ENCODE measurements at regions not wholly inside any gene's neighbourhood (a gene's known extent, or its start where the extent isn't known, plus 50 kb on each side); places are given as distances from the start of the nearest gene placed in this dataset.
A peak's percentile ranks its signal among the peaks of the same experiment; 100 is the strongest.

- Histone ChIP-seq H3K36me3 (ENCODE audit: control insufficient read depth in 4 of 4, insufficient read depth in 4 of 4, low read length in 4 of 4) (no peaks in the 10 kb centered on the region), H3K4me1 (ENCODE audit: control insufficient read depth in 5 of 5, insufficient read depth in 5 of 5, low read length in 5 of 5) (peaks cover 0 to 5% (median 0%) of the 10 kb centered on the region in 5 donors), H3K9me3 (ENCODE audit: control insufficient read depth in 4 of 4, insufficient read depth in 3 of 4, low read length in 3 of 4) (no peaks in the 10 kb centered on the region), H3K9ac (ENCODE audit: insufficient read depth in 1 of 2, low read length in 2 of 2) (no peak overlapping the region), H3K27ac (ENCODE audit: low read depth in 1 of 2, low read length in 1 of 2) (no peak overlapping the region), H3K27me3 (ENCODE audit: control insufficient read depth in 3 of 3, insufficient read depth in 3 of 3, low read length in 2 of 3) (no peaks in the 10 kb centered on the region), H3K4me3 (no peak overlapping the region)
- ATAC-seq (ENCODE audit: insufficient read depth, low FRiP score) (no peak), DNase-seq (peak in 2 of 3 donors; percentile 69 to 76)
- TF ChIP-seq, protein P1, sequence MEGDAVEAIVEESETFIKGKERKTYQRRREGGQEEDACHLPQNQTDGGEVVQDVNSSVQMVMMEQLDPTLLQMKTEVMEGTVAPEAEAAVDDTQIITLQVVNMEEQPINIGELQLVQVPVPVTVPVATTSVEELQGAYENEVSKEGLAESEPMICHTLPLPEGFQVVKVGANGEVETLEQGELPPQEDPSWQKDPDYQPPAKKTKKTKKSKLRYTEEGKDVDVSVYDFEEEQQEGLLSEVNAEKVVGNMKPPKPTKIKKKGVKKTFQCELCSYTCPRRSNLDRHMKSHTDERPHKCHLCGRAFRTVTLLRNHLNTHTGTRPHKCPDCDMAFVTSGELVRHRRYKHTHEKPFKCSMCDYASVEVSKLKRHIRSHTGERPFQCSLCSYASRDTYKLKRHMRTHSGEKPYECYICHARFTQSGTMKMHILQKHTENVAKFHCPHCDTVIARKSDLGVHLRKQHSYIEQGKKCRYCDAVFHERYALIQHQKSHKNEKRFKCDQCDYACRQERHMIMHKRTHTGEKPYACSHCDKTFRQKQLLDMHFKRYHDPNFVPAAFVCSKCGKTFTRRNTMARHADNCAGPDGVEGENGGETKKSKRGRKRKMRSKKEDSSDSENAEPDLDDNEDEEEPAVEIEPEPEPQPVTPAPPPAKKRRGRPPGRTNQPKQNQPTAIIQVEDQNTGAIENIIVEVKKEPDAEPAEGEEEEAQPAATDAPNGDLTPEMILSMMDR (IDR thresholded peaks at IDR 0.05; ENCODE audit: control extremely low read depth, extremely low read depth), result no peak
- 88 to 91% methylated on average over 1 of the region's 1 CpG for WGBS, 2 donors
Measured at GRCh38 chr6:22808466-22808865, 239.1 kb downstream of the HDGFL1 start.

DNA sequence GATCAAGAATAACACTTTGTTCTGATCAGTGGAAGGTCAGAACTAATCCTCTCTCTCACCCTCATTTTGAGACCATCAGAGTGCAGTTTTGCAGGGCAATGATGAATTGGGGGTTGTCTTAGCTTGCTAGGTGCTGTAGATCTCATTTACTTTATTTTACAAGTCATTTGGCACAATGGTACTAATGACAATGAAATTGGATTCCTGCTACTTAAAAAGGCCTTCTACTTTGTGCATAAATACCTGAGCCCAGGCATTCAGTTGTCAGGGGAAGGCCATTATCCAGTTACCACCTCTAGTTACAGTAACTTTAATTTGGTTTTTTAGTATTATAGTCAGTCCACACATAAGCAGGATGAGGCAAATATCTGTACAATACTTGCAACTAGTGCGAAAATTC is 240.0 kb downstream of the HDGFL1 start:
- TF ChIP-seq, protein P1 (IDR thresholded peaks at IDR 0.05; ENCODE audit: control extremely low read depth, extremely low read depth), result no peak
- 89 to 95% methylated on average over 1 of the region's 1 CpG for WGBS, 2 donors
- no peaks in the 10 kb centered on the region for H3K36me3 ChIP-seq (ENCODE audit: control insufficient read depth in 4 of 4, insufficient read depth in 4 of 4, low read length in 4 of 4)

DNA sequence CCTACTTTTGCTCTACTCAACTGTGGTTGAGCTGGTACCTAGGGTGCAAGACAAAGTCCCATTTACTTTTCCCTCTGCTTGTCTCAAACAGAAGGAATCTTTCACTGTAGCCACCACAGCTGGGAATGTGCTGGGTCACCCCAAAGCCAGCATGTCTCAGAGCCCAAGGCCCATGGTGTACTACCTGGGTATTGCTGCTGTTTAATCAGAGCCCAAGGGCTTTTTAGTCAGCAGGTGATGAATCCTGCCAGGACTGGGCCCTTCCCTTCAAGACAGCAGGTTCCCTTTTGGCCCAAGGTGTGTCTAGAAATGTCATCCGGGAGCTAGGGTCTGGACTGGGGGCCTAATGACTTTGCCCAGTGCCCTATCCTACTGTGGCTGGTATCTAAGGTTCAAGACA is 249.8 kb downstream of the HDGFL1 start:
- 95 to 97% methylated on average over 1 of the region's 1 CpG for WGBS, 2 donors
- Histone ChIP-seq H3K9me3 (ENCODE audit: control insufficient read depth in 4 of 4, insufficient read depth in 3 of 4, low read length in 3 of 4) (peaks cover 0 to 3% (median 0%) of the 10 kb centered on the region in 4 donors), H3K9ac (ENCODE audit: insufficient read depth in 1 of 2, low read length in 2 of 2) (no peak overlapping the region), H3K4me3 (no peak overlapping the region), H3K27me3 (ENCODE audit: control insufficient read depth in 3 of 3, insufficient read depth in 3 of 3, low read length in 2 of 3) (no peaks in the 10 kb centered on the region), H3K4me1 (ENCODE audit: control insufficient read depth in 5 of 5, insufficient read depth in 5 of 5, low read length in 5 of 5) (no peaks in the 10 kb centered on the region), H3K36me3 (ENCODE audit: control insufficient read depth in 4 of 4, insufficient read depth in 4 of 4, low read length in 4 of 4) (no peaks in the 10 kb centered on the region), H3K27ac (ENCODE audit: low read depth in 1 of 2, low read length in 1 of 2) (no peak overlapping the region)
- ATAC-seq (ENCODE audit: insufficient read depth, low FRiP score) (no peak), DNase-seq (no peak)
- TF ChIP-seq, protein P1 (IDR thresholded peaks at IDR 0.05; ENCODE audit: control extremely low read depth, extremely low read depth), result no peak

More for the DNA sequence above, 240.0 kb downstream of the HDGFL1 start:
- no peaks in the 10 kb centered on the region for H3K27me3 ChIP-seq (ENCODE audit: control insufficient read depth in 3 of 3, insufficient read depth in 3 of 3, low read length in 2 of 3)
- no peak overlapping the region for H3K4me3 ChIP-seq
- H3K27ac ChIP-seq (ENCODE audit: low read depth in 1 of 2, low read length in 1 of 2), result no peak overlapping the region
- no peak for DNase-seq
- H3K9ac ChIP-seq (ENCODE audit: insufficient read depth in 1 of 2, low read length in 2 of 2), result no peak overlapping the region
- ATAC-seq (ENCODE audit: insufficient read depth, low FRiP score), result no peak
- H3K4me1 ChIP-seq (ENCODE audit: control insufficient read depth in 5 of 5, insufficient read depth in 5 of 5, low read length in 5 of 5), result peaks cover 0 to 5% (median 0%) of the 10 kb centered on the region in 5 donors
- H3K9me3 ChIP-seq (ENCODE audit: control insufficient read depth in 4 of 4, insufficient read depth in 3 of 4, low read length in 3 of 4), result no peaks in the 10 kb centered on the region

DNA sequence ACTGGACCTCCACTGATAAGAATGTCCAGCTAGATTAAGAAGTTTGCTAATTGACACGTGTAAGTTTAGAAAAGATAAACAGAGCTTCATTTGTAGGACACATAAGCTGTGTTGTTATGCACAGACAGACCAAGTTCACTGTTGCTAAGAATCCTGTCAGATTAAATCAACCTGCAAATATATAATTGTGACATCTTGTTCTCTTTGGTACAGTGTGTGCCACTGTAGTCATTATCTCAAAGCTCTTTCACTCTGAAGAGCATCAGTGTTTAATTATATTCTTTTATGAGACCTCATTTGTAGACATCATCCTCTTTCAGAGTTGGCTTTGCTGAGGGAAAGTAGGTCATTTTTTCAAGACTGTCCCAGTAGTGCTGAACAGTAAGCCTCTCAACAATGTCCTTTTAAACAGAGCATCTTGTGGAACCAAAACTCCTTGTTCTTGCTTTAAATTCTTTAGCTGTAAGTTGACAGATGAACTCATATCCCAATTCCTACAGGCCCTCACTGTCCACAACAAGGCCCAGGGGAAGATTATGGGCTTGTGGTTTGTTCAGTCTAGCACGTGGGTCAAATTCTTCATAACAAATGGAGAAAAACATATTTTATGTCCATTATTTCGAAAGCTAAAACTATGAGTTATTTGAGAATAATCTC is 252.4 kb downstream of the HDGFL1 start:
- Histone ChIP-seq H3K36me3 (ENCODE audit: control insufficient read depth in 4 of 4, insufficient read depth in 4 of 4, low read length in 4 of 4) (no peaks in the 10 kb centered on the region), H3K9ac (ENCODE audit: insufficient read depth in 1 of 2, low read length in 2 of 2) (no peak overlapping the region), H3K4me3 (no peak overlapping the region), H3K27me3 (ENCODE audit: control insufficient read depth in 3 of 3, insufficient read depth in 3 of 3, low read length in 2 of 3) (no peaks in the 10 kb centered on the region), H3K9me3 (ENCODE audit: control insufficient read depth in 4 of 4, insufficient read depth in 3 of 4, low read length in 3 of 4) (peaks cover 0 to 3% (median 0%) of the 10 kb centered on the region in 4 donors), H3K27ac (ENCODE audit: low read depth in 1 of 2, low read length in 1 of 2) (peak overlapping the region in 1 of 2 donors; percentile 33), H3K4me1 (ENCODE audit: control insufficient read depth in 5 of 5, insufficient read depth in 5 of 5, low read length in 5 of 5) (no peaks in the 10 kb centered on the region)
- TF ChIP-seq, protein P1 (IDR thresholded peaks at IDR 0.05; ENCODE audit: control extremely low read depth, extremely low read depth), result no peak
- 71 to 81% methylated on average over 3 of the region's 3 CpGs for WGBS, 2 donors
- no peak for ATAC-seq (ENCODE audit: insufficient read depth, low FRiP score)
- no peak for DNase-seq

Data from lung (tissue), 11 donors.